ENCODE measurements at regions not wholly inside any gene's neighbourhood (a gene's known extent, or its start where the extent isn't known, plus 50 kb on each side); places are given as distances from the start of the nearest gene placed in this dataset.
A peak's percentile ranks its signal among the peaks of the same experiment; 100 is the strongest.

DNA sequence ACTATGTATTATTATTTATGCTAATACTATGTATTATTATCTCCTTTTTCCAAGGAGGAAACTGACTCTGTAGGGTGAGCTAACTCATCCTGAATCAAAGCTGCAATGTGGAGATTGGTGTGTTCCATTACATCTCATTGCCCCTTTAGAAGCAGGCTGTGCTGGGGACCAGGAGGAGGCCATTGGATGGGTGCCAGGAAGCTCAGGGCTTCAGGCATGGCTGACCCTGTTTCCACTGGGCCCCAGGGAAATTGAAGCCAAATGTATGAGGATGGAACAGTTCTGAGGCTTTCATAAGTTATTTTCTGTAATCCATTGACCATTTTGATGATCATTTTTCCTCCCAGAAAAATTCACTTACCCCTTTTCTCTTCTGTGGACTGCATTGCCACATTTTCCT is 418.8 kb upstream of the ZFP42 start:
- Histone ChIP-seq H3K9me3 (ENCODE audit: control insufficient read depth, low read depth, low read length) (no peaks in the 10 kb centered on the region), H3K27me3 (ENCODE audit: control insufficient read depth, insufficient read depth, low read length) (no peaks in the 10 kb centered on the region), H3K4me3 (ENCODE audit: low read length) (no peak overlapping the region), H3K4me1 (ENCODE audit: control insufficient read depth, insufficient read depth, low read length) (no peaks in the 10 kb centered on the region), H3K27ac (ENCODE audit: low read length) (no peak overlapping the region), H3K36me3 (ENCODE audit: control insufficient read depth, insufficient read depth, low read length) (no peaks in the 10 kb centered on the region)
- no peak for DNase-seq

DNA sequence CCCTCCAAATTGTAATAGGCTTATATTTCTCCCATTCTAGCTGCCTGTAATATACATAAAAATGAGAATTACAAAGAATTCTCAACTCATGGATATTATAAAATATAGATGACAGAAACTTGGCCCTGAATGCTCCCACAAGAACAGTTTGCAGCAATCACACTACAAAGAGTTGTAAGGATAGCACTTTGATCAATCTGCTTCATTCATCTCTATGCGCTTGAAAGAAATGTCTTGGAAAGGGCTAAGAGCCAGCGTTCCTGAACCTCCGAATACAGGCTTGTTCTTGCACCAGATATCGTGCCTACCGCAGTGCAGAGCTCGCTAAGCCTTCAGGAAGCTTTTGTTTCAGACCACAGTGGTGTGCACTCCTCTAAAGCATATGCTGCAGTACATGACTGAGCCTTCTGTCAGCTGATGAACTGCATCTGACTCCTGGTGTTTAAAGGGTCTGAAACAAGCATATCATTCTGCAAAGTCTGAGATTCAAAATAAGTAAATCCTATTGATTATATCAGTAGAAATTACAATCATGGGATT is 417.6 kb upstream of the ZFP42 start:
- Histone ChIP-seq H3K27ac (ENCODE audit: low read length) (no peak overlapping the region), H3K4me3 (ENCODE audit: low read length) (no peak overlapping the region), H3K9me3 (ENCODE audit: control insufficient read depth, low read depth, low read length) (no peaks in the 10 kb centered on the region), H3K27me3 (ENCODE audit: control insufficient read depth, insufficient read depth, low read length) (no peaks in the 10 kb centered on the region), H3K36me3 (ENCODE audit: control insufficient read depth, insufficient read depth, low read length) (no peaks in the 10 kb centered on the region), H3K4me1 (ENCODE audit: control insufficient read depth, insufficient read depth, low read length) (no peaks in the 10 kb centered on the region)
- DNase-seq: no peak
- WGBS (ENCODE audit: insufficient coverage, low lambda C conversion rate): no CpG with 5 or more reads among the region's 6 CpGs

DNA sequence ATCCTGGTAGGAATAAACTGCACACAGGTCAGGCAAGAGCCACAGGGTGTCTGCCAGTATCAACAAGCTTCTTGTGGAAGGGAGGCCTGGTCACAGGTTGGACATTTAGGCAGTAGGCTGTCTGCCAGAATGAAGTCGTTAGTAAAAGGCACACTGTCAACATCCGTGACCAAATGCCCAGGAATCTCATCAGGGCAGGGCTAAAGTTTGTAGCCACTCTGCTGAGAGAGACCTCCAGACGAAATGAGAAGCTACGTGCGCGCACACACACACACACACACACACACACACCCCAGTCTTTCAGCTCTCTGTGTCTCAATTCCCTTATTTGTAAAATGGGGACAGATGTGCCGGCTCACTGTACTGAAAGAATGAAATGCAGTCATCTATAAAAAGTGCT is 408.7 kb upstream of the ZFP42 start:
- H3K27ac ChIP-seq (ENCODE audit: low read length): no peak overlapping the region
- no peaks in the 10 kb centered on the region for H3K27me3 ChIP-seq (ENCODE audit: control insufficient read depth, insufficient read depth, low read length)
- no peak overlapping the region for H3K4me3 ChIP-seq (ENCODE audit: low read length)
- H3K4me1 ChIP-seq (ENCODE audit: control insufficient read depth, insufficient read depth, low read length): no peaks in the 10 kb centered on the region
- 100% methylated on average over 1 of the region's 7 CpGs for WGBS (ENCODE audit: insufficient coverage, low lambda C conversion rate)
- no peaks in the 10 kb centered on the region for H3K36me3 ChIP-seq (ENCODE audit: control insufficient read depth, insufficient read depth, low read length)
- H3K9me3 ChIP-seq (ENCODE audit: control insufficient read depth, low read depth, low read length): no peaks in the 10 kb centered on the region
- DNase-seq: no peak

DNA sequence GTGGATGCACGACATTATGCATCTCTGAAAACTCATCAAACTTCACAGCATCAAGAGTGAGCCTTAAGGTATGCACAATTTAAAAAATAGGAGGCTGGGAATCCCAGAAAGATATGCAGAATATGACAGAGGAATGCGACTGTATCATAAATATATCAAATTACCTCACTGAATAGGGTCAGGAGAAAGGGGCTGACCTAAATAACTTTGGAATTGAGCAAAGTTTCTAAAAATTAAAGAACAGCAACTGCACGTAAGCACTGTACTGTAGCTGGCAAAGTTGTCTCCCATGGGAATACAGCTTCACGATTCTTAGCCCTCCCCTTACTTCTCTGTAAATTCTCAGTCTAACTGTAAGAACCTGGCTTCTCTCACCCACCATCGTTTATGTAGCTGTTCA is 397.4 kb upstream of the ZFP42 start:
- WGBS (ENCODE audit: insufficient coverage, low lambda C conversion rate): no CpG with 5 or more reads among the region's 5 CpGs
- H3K27ac ChIP-seq (ENCODE audit: low read length): no peak overlapping the region
- no peaks in the 10 kb centered on the region for H3K4me1 ChIP-seq (ENCODE audit: control insufficient read depth, insufficient read depth, low read length)
- no peaks in the 10 kb centered on the region for H3K9me3 ChIP-seq (ENCODE audit: control insufficient read depth, low read depth, low read length)
- DNase-seq: no peak
- H3K4me3 ChIP-seq (ENCODE audit: low read length): no peak overlapping the region
- H3K36me3 ChIP-seq (ENCODE audit: control insufficient read depth, insufficient read depth, low read length): no peaks in the 10 kb centered on the region
- no peaks in the 10 kb centered on the region for H3K27me3 ChIP-seq (ENCODE audit: control insufficient read depth, insufficient read depth, low read length)

DNA sequence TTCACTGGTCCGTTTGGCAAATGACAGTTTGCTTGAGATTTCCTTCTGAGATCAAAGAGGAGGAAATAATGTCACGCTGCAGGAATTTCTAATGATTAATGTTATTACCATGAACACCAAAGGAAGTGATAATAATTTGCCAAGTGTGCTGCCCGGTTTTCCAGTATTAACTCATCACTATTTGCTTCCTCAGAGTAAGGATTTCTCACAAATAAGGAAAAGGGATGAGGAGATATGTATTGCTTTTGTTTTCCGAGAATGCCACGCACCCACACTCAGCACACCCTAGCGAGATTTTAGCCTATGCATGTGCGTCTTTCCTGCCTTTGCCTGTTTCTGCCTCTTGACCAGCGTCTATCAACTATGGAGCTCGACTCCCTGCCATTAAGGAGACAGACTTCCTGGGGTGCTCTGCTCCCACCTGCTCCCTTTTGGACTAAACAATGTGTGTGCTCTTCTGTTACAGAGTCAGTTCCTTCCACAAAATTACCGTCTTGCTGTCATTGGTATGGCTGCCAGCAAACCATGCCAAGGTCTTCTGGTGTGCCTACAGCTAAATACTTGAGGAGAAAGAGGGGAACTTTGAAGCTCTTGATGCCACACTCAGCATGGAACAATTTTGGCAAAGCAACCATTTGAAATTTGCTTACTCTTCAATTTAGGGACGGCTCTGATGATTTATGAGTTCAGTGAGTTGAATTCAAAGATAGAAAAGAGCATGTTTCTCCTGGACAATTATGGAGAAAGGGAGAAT is 393.1 kb upstream of the ZFP42 start:
- Histone ChIP-seq H3K4me3 (ENCODE audit: low read length) (no peak overlapping the region), H3K4me1 (ENCODE audit: control insufficient read depth, insufficient read depth, low read length) (no peaks in the 10 kb centered on the region), H3K36me3 (ENCODE audit: control insufficient read depth, insufficient read depth, low read length) (no peaks in the 10 kb centered on the region), H3K27ac (ENCODE audit: low read length) (no peak overlapping the region), H3K9me3 (ENCODE audit: control insufficient read depth, low read depth, low read length) (no peaks in the 10 kb centered on the region), H3K27me3 (ENCODE audit: control insufficient read depth, insufficient read depth, low read length) (no peaks in the 10 kb centered on the region)
- DNase-seq: no peak
- no CpG with 5 or more reads among the region's 11 CpGs for WGBS (ENCODE audit: insufficient coverage, low lambda C conversion rate)

DNA sequence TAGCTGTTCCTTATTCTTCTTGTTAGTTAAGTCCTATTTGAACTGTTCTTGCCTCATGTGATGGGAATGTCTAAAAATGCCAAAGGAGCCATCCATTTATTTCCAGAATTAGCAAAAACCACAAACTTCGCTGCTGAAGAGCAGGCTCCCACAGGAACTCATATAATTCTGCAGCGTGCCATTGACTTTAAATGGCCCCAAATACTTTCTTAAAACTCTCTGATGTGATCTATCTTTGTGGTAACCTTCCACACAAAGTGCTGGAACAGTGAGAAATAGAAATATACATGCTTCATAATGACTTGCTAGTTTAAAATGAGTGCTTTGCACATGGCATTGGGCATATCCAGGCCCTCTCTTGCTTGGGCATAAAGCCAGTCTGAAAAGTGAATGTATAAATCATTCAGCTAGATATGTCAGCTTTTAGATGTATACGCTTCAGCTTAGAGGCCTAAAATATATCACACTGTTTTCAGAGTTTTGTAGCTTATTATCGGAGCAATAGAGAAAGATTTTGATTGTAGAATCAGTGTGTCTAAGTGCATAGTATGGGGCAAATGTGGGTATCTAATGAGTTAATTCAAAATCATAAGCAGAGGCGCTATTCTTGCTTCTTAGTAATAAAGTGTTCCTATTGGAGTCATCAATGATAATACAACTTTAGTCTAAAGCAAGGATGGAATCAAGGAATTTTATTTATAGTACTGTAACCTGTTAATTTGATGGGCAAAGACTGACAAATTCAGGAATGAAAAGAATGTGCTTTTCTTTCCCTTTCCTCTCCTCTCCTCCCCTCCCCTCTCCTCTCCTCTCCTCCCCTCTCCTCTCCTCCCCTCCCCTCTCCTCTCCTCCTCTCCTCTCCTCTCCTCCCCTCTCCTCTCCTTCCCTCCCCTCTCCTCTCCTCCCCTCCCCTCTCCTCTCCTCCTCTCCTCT is 392.2 kb upstream of the ZFP42 start:
- no peaks in the 10 kb centered on the region for H3K9me3 ChIP-seq (ENCODE audit: control insufficient read depth, low read depth, low read length)
- no peak for DNase-seq
- no peaks in the 10 kb centered on the region for H3K36me3 ChIP-seq (ENCODE audit: control insufficient read depth, insufficient read depth, low read length)
- 50% methylated on average over 1 of the region's 5 CpGs for WGBS (ENCODE audit: insufficient coverage, low lambda C conversion rate)
- no peak overlapping the region for H3K27ac ChIP-seq (ENCODE audit: low read length)
- H3K4me1 ChIP-seq (ENCODE audit: control insufficient read depth, insufficient read depth, low read length): no peaks in the 10 kb centered on the region
- H3K4me3 ChIP-seq (ENCODE audit: low read length): no peak overlapping the region
- H3K27me3 ChIP-seq (ENCODE audit: control insufficient read depth, insufficient read depth, low read length): no peaks in the 10 kb centered on the region

DNA sequence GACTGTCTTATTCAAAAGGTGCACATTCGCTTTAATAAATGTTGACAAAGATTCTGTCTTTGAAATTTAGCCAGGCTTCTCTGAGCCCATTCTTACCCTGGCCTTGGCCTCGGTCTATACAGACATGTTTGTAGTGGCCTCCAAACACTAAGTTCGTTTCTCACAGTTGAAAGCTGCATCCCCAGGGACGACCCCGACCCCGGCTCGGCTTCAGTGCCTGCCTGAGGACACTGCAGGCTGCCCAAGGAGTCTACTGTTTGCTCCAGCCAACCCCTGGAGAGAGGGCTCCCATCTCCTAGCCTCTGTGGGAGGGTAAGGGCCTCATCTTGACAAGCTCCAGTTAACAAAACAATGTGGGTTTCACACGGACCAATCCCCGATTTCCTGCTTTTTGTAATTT is 390.6 kb upstream of the ZFP42 start:
- DNase-seq: no peak
- Histone ChIP-seq H3K9me3 (ENCODE audit: control insufficient read depth, low read depth, low read length) (no peaks in the 10 kb centered on the region), H3K27me3 (ENCODE audit: control insufficient read depth, insufficient read depth, low read length) (no peaks in the 10 kb centered on the region), H3K4me3 (ENCODE audit: low read length) (no peak overlapping the region), H3K36me3 (ENCODE audit: control insufficient read depth, insufficient read depth, low read length) (no peaks in the 10 kb centered on the region), H3K4me1 (ENCODE audit: control insufficient read depth, insufficient read depth, low read length) (no peaks in the 10 kb centered on the region), H3K27ac (ENCODE audit: low read length) (no peak overlapping the region)
- no CpG with 5 or more reads among the region's 9 CpGs for WGBS (ENCODE audit: insufficient coverage, low lambda C conversion rate)

DNA sequence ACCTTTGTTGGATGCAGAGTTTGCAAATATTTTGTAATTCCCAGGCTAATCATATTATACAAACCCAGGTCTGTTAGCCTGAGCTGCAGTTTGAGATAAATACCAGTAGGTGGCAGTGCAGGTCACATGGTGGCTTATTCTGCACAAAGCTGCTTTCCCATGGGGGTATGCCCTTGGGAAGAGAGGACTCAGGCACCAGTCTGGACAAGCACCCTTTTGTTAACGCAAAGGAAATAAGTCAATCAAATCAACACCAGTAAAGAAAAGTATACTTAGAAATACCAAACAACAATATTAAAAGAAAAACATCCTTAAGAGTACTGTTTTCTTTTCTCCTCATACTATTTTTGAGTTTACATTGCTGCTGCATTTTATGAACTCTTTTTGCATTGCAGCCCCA is 389.0 kb upstream of the ZFP42 start:
- no CpG with 5 or more reads among the region's 1 CpG for WGBS (ENCODE audit: insufficient coverage, low lambda C conversion rate)
- H3K4me3 ChIP-seq (ENCODE audit: low read length): no peak overlapping the region
- H3K36me3 ChIP-seq (ENCODE audit: control insufficient read depth, insufficient read depth, low read length): no peaks in the 10 kb centered on the region
- H3K4me1 ChIP-seq (ENCODE audit: control insufficient read depth, insufficient read depth, low read length): no peaks in the 10 kb centered on the region
- peak; percentile 16 to 20 for DNase-seq
- no peak overlapping the region for H3K27ac ChIP-seq (ENCODE audit: low read length)
- no peaks in the 10 kb centered on the region for H3K27me3 ChIP-seq (ENCODE audit: control insufficient read depth, insufficient read depth, low read length)
- H3K9me3 ChIP-seq (ENCODE audit: control insufficient read depth, low read depth, low read length): no peaks in the 10 kb centered on the region

DNA sequence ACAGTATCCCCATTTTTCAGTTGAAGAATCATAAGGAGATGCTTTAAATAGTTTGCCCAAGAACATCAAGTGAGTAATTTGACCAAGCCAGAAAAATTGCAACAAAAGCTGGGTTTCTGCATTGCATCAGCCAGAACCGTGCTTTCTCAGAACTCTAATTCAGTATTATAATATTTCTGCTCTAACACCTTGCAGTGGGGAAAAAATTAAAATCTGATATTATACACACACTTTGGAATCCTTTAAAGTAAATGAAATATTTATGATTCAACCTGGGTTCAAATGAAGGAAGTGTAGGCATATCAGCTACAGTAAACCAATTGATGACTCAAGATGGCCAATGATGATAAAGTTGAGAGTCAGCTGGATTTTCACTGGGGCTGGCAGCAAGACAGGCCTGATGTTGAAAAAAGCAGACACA is 387.6 kb upstream of the ZFP42 start:
- WGBS (ENCODE audit: insufficient coverage, low lambda C conversion rate): 80% methylated on average over 1 of the region's 1 CpG
- no peaks in the 10 kb centered on the region for H3K4me1 ChIP-seq (ENCODE audit: control insufficient read depth, insufficient read depth, low read length)
- H3K36me3 ChIP-seq (ENCODE audit: control insufficient read depth, insufficient read depth, low read length): no peaks in the 10 kb centered on the region
- no peak overlapping the region for H3K27ac ChIP-seq (ENCODE audit: low read length)
- DNase-seq: no peak
- no peaks in the 10 kb centered on the region for H3K27me3 ChIP-seq (ENCODE audit: control insufficient read depth, insufficient read depth, low read length)
- no peak overlapping the region for H3K4me3 ChIP-seq (ENCODE audit: low read length)
- peaks cover under 1% of the 10 kb centered on the region for H3K9me3 ChIP-seq (ENCODE audit: control insufficient read depth, low read depth, low read length)

DNA sequence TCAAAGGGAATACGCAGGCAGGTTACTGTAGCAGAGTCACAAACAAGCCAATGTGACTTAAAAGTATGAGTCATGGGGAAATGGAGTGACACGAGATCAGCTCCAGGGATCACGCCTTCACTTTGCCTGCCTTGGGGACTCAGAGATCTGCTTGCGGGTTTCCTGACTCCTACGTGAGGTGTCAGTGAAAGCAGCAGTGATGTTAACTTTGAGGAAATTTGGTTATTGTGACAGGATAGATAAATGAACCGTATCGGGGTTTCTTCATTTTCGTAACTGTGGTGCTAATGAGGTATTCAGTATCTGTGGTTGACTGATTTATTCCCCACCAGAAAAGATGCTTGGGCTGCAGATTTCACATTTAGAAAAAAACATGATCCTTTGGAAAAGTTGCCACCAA is 383.3 kb upstream of the ZFP42 start:
- Histone ChIP-seq H3K27ac (ENCODE audit: low read length) (no peak overlapping the region), H3K27me3 (ENCODE audit: control insufficient read depth, insufficient read depth, low read length) (no peaks in the 10 kb centered on the region), H3K9me3 (ENCODE audit: control insufficient read depth, low read depth, low read length) (peaks cover 5% of the 10 kb centered on the region), H3K36me3 (ENCODE audit: control insufficient read depth, insufficient read depth, low read length) (no peaks in the 10 kb centered on the region), H3K4me1 (ENCODE audit: control insufficient read depth, insufficient read depth, low read length) (no peaks in the 10 kb centered on the region), H3K4me3 (ENCODE audit: low read length) (no peak overlapping the region)
- WGBS (ENCODE audit: insufficient coverage, low lambda C conversion rate): 70% methylated on average over 2 of the region's 8 CpGs
- no peak for DNase-seq
